Effector memory CD4-positive, alpha-beta T cell (primary cell): ENCODE measurements at regions not wholly inside any gene's neighbourhood (a gene's known extent, or its start where the extent isn't known, plus 50 kb on each side); places are given as distances from the start of the nearest gene placed in this dataset.
"Not testable (repeated sequence)": the region's sequence is repeated elsewhere in the genome, so short reads cannot be mapped to it uniquely, and the experiment has no call there.

Experiments
- DNase-seq, 3 donors: peaks; one replicate each; pipeline ENCODE4 v3.0.0-alpha.2; 2020
- H3K27ac ChIP-seq: 2 replicates; pipeline ENCODE4 v1.7.0; 2013; ENCODE audit warnings: mild to moderate bottlenecking, low read length, moderate library complexity; ENCODE audit not compliant: insufficient read depth, poor library complexity, severe bottlenecking
- H3K27me3 ChIP-seq: replicated peaks from 2 replicates; pipeline ENCODE4 v1.7.0; 2013; ENCODE audit warnings: mild to moderate bottlenecking, low read length; ENCODE audit not compliant: insufficient read depth, control insufficient read depth, poor library complexity, severe bottlenecking
- H3K36me3 ChIP-seq: 2 replicates; pipeline ENCODE4 v1.7.0; 2013; ENCODE audit warnings: mild to moderate bottlenecking, low read length, moderate library complexity; ENCODE audit not compliant: control insufficient read depth, insufficient read depth
- H3K4me1 ChIP-seq: 2 replicates; pipeline ENCODE4 v1.7.0; 2013; ENCODE audit warnings: low read length, mild to moderate bottlenecking; ENCODE audit not compliant: control insufficient read depth, insufficient read depth, poor library complexity, severe bottlenecking
- H3K4me3 ChIP-seq: 2 replicates; pipeline ENCODE4 v1.7.0; 2013; ENCODE audit warnings: low read length, low read depth, mild to moderate bottlenecking; ENCODE audit not compliant: insufficient read depth, poor library complexity, severe bottlenecking
- H3K9me3 ChIP-seq: 2 replicates; pipeline ENCODE4 v1.7.0; 2013; ENCODE audit warnings: mild to moderate bottlenecking, low read length, moderate library complexity; ENCODE audit not compliant: control insufficient read depth

DNA sequence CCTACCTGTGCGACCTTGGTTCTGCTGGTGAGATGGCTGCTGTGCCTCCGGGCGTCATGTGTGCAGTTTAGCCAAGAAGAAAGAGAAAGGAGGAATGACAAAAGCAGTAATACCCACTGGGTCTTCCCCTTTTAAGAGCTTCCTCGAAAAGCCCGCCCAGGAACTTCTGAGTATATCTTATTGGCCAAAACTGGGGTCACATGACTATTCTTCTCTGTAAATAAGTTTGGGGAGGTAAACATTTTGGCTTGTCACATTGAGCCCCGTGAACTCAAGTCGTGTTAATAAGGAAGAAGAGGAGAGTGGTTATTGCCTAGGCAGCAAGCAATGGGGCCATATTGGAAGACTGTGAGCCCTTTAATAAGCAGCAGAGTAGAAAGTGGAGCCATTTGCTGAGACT is 130.4 kb upstream of the ECI2 start:
- Histone ChIP-seq H3K27me3 (no peaks in the 10 kb centered on the region), H3K27ac (no peak overlapping the region), H3K36me3 (no peaks in the 10 kb centered on the region), H3K9me3 (no peaks in the 10 kb centered on the region), H3K4me3 (no peak overlapping the region), H3K4me1 (no peaks in the 10 kb centered on the region)
- DNase-seq: no peak

DNA sequence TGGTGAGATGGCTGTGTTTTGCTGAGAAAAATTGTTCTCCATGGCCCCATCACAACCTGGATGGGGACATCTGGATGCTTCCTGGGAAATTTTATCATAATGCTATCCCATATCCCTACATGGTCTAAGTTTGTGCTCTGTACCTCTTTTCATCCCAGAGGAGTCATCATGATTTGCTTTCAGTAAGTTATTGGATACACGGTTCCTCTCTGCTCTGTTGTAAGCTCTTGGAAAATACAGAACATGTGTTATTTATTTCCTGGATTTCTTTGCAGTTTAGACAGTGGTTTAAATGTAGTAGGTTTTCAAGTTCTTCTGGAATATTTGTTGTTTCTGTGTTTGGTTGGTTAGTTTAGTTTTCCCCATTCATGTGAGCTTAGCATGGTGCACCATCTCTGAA is 129.2 kb upstream of the ECI2 start:
- no peak overlapping the region for H3K4me3 ChIP-seq
- no peaks in the 10 kb centered on the region for H3K36me3 ChIP-seq
- H3K9me3 ChIP-seq: no peaks in the 10 kb centered on the region
- H3K27ac ChIP-seq: no peak overlapping the region
- no peak for DNase-seq
- no peaks in the 10 kb centered on the region for H3K27me3 ChIP-seq
- no peaks in the 10 kb centered on the region for H3K4me1 ChIP-seq

- H3K27me3 ChIP-seq: no peaks in the 10 kb centered on the region
- H3K36me3 ChIP-seq: no peaks in the 10 kb centered on the region
Observed at GRCh38 chr6:4264081-4264480, 128.7 kb upstream of the ECI2 start.

GRCh38 chr6:4262526-4262925 is 127.2 kb upstream of the ECI2 start:
- H3K4me1 ChIP-seq: no peaks in the 10 kb centered on the region
- no peaks in the 10 kb centered on the region for H3K9me3 ChIP-seq
- no peak overlapping the region for H3K4me3 ChIP-seq
- H3K27me3 ChIP-seq: no peaks in the 10 kb centered on the region
- DNase-seq: no peak
- no peak overlapping the region for H3K27ac ChIP-seq
- no peaks in the 10 kb centered on the region for H3K36me3 ChIP-seq

More at GRCh38 chr6:4264081-4264480, 128.7 kb upstream of the ECI2 start:
- no peak overlapping the region for H3K27ac ChIP-seq
- no peaks in the 10 kb centered on the region for H3K9me3 ChIP-seq
- H3K4me1 ChIP-seq: no peaks in the 10 kb centered on the region
- H3K4me3 ChIP-seq: no peak overlapping the region
- no peak for DNase-seq

GRCh38 chr6:4259391-4259790 is 124.0 kb upstream of the ECI2 start:
- DNase-seq: no peak
- H3K27ac ChIP-seq: no peak overlapping the region

DNA sequence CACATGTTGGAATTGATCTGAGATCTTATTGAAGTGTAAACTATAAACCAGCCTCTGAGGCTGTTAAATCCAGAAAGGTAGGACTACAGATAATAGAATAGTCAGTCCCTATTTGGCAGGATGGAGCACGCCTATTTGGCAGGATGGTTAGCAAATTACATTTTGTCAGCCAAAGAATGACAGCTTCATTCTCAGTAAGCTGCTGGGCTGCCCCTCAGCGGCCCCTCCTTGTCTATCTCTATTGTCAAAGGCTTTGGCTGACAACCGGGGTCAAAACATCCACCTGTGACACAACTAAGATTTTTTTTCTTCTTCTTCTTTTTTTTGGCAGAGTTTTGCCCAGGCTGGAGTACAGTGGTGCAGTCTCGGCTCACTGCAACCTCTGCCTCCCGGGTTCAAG is 123.4 kb upstream of the ECI2 start:
- Histone ChIP-seq H3K4me1 (no peaks in the 10 kb centered on the region), H3K9me3 (no peaks in the 10 kb centered on the region), H3K27me3 (no peaks in the 10 kb centered on the region), H3K36me3 (no peaks in the 10 kb centered on the region), H3K27ac (no peak overlapping the region), H3K4me3 (no peak overlapping the region)
- DNase-seq: no peak

More at GRCh38 chr6:4259391-4259790, 124.0 kb upstream of the ECI2 start:
- H3K9me3 ChIP-seq: no peaks in the 10 kb centered on the region
- H3K36me3 ChIP-seq: no peaks in the 10 kb centered on the region
- no peaks in the 10 kb centered on the region for H3K4me1 ChIP-seq
- H3K27me3 ChIP-seq: no peaks in the 10 kb centered on the region
- no peak overlapping the region for H3K4me3 ChIP-seq

DNA sequence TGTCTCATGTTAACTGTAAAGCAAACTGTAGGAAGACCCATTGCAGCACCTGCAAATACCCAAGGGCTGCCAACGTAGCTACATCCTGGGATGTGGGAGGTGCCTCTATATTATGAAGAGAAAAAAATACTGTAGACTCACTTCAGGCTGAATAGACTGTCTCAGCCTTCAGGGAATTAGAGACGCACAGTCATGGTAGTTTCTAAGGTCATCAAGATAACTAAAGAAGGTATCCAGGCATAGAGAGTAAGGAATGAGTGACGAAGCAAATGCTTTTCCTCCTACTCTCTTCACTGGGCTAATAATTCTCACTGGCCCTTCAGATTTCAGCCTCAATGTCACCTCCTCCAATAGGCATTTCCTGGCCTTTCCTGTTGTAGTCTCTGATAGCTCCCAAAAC is 121.6 kb upstream of the ECI2 start:
- Histone ChIP-seq H3K4me3 (no peak overlapping the region), H3K27me3 (no peaks in the 10 kb centered on the region), H3K9me3 (no peaks in the 10 kb centered on the region), H3K27ac (no peak overlapping the region), H3K4me1 (no peaks in the 10 kb centered on the region), H3K36me3 (no peaks in the 10 kb centered on the region)
- no peak for DNase-seq

DNA sequence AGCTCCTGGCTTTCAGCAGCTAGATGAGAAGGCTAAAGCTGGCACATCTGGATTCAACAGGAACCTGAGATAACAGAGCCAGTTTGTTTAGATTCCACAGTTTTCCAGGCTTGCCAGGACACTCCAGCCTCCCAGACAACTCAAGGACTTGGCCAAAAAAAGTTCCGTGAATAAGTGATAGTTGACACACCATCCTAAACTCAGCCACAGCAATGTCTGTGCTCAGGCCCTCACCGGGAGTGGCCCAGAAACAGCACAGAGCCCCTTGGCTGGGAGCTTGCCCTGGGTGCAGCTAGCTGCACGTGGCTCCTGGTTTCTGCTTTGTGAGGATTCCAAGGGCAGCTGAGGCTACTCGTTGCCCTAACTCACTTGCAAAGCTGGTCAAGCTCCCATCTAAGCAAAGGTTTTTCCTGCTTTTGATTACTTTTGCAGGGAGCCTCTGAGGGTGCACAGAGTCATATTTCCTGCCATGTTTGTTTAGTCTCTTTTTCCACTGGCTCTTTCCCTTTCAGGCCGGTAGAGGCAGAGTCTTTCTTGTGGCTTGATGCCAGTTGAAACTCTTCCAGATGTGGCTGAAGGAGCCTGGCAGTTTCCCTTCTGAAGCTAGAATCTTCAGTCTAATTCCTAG is 118.3 kb upstream of the ECI2 start:
- no peaks in the 10 kb centered on the region for H3K4me1 ChIP-seq
- no peaks in the 10 kb centered on the region for H3K9me3 ChIP-seq
- no peak overlapping the region for H3K27ac ChIP-seq
- no peak for DNase-seq
- no peaks in the 10 kb centered on the region for H3K27me3 ChIP-seq
- H3K4me3 ChIP-seq: no peak overlapping the region
- no peaks in the 10 kb centered on the region for H3K36me3 ChIP-seq

GRCh38 chr6:4252445-4252844 is 117.1 kb upstream of the ECI2 start:
- not testable (repeated sequence) for H3K9me3 ChIP-seq, H3K27ac ChIP-seq, DNase-seq, H3K36me3 ChIP-seq, H3K27me3 ChIP-seq, H3K4me3 ChIP-seq, H3K4me1 ChIP-seq

GRCh38 chr6:4250645-4251044 is 115.3 kb upstream of the ECI2 start:
- H3K36me3 ChIP-seq: no peaks in the 10 kb centered on the region
- no peaks in the 10 kb centered on the region for H3K4me1 ChIP-seq
- DNase-seq: no peak
- H3K4me3 ChIP-seq: no peak overlapping the region
- no peaks in the 10 kb centered on the region for H3K27me3 ChIP-seq
- H3K9me3 ChIP-seq: no peaks in the 10 kb centered on the region
- no peak overlapping the region for H3K27ac ChIP-seq
